ENCODE measurements at regions not wholly inside any gene's neighbourhood (a gene's known extent, or its start where the extent isn't known, plus 50 kb on each side); places are given as distances from the start of the nearest gene placed in this dataset.

- TF ChIP-seq EZH2 (IDR thresholded peaks at IDR 0.05; ENCODE audit: borderline replicate concordance, low read depth, low read length, poor library complexity, severe bottlenecking) = no peak
- TF ChIP-seq CTCF (conservative IDR thresholded peaks at IDR 0.05; ENCODE audit: low read depth, low read length) = no peak
- Histone ChIP-seq H3K9me3 (ENCODE audit: low read depth, low read length, poor library complexity, severe bottlenecking) (no peaks in the 10 kb centered on the region), H3K4me1 (ENCODE audit: insufficient read depth, low read length, poor library complexity, severe bottlenecking) (no peaks in the 10 kb centered on the region), H3K4me3 (ENCODE audit: low read depth, low read length, poor library complexity, severe bottlenecking) (no peak overlapping the region), H3K27me3 (replicated peaks; ENCODE audit: insufficient read depth, low read depth, low read length, poor library complexity) (no peaks in the 10 kb centered on the region), H3K36me3 (ENCODE audit: insufficient read depth, low read length, poor library complexity, severe bottlenecking) (no peaks in the 10 kb centered on the region), H3K27ac (ENCODE audit: low read depth, low read length, poor library complexity, severe bottlenecking) (no peak overlapping the region)
- intact Hi-C loops (cut with micrococcal nuclease; ENCODE audit: unreplicated experiment) = no loop called here
- no peak for DNase-seq (ENCODE audit: low spot score)
- CTCF ChIA-PET = no interaction called here
- no TSS peak for BruUV-seq (replicated peaks)
- POLR2A ChIA-PET (ENCODE audit: low non-redundant PET) = no interaction called here
These were observed 265.2 kb downstream of the SNX13 start for GRCh38 chr7:17674943-17675608.

DNA sequence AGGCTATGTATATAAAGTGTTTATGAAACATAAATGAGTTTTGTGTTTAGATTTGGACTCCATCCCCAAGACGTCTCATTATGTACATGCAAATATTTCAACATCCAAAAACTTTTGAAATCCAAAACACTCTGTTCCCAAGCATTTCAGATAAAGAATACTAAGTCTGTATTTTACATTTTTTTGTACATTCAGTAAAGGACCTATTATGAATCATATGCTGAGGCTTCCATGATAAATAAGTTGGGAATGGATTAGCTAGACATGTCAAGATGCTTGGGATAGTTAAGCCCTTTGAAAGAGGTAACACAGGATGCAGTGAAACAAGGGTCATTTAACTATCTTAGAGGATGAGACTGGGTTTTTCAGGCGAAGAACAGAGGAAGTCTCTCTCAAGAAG, 262.9 kb downstream of the SNX13 start:
- CTCF ChIA-PET = no interaction called here
- Histone ChIP-seq H3K4me1 (ENCODE audit: insufficient read depth, low read length, poor library complexity, severe bottlenecking) (no peaks in the 10 kb centered on the region), H3K9me3 (ENCODE audit: low read depth, low read length, poor library complexity, severe bottlenecking) (no peaks in the 10 kb centered on the region), H3K36me3 (ENCODE audit: insufficient read depth, low read length, poor library complexity, severe bottlenecking) (no peaks in the 10 kb centered on the region), H3K4me3 (ENCODE audit: low read depth, low read length, poor library complexity, severe bottlenecking) (no peak overlapping the region), H3K27me3 (replicated peaks; ENCODE audit: insufficient read depth, low read depth, low read length, poor library complexity) (no peaks in the 10 kb centered on the region), H3K27ac (ENCODE audit: low read depth, low read length, poor library complexity, severe bottlenecking) (no peak overlapping the region)
- POLR2A ChIA-PET (ENCODE audit: low non-redundant PET) = no interaction called here
- TF ChIP-seq EZH2 (IDR thresholded peaks at IDR 0.05; ENCODE audit: borderline replicate concordance, low read depth, low read length, poor library complexity, severe bottlenecking) = no peak
- TF ChIP-seq CTCF (conservative IDR thresholded peaks at IDR 0.05; ENCODE audit: low read depth, low read length) = no peak
- no TSS peak for BruUV-seq (replicated peaks)
- intact Hi-C loops (cut with micrococcal nuclease; ENCODE audit: unreplicated experiment) = no loop called here
- DNase-seq (ENCODE audit: low spot score) = no peak

- intact Hi-C loops (cut with micrococcal nuclease; ENCODE audit: unreplicated experiment) = no loop called here
- TF ChIP-seq CTCF (conservative IDR thresholded peaks at IDR 0.05; ENCODE audit: low read depth, low read length) (no peak), EZH2 (IDR thresholded peaks at IDR 0.05; ENCODE audit: borderline replicate concordance, low read depth, low read length, poor library complexity, severe bottlenecking) (no peak)
- Histone ChIP-seq H3K4me3 (ENCODE audit: low read depth, low read length, poor library complexity, severe bottlenecking) (no peak overlapping the region), H3K4me1 (ENCODE audit: insufficient read depth, low read length, poor library complexity, severe bottlenecking) (no peaks in the 10 kb centered on the region), H3K36me3 (ENCODE audit: insufficient read depth, low read length, poor library complexity, severe bottlenecking) (no peaks in the 10 kb centered on the region), H3K9me3 (ENCODE audit: low read depth, low read length, poor library complexity, severe bottlenecking) (no peaks in the 10 kb centered on the region), H3K27me3 (replicated peaks; ENCODE audit: insufficient read depth, low read depth, low read length, poor library complexity) (no peaks in the 10 kb centered on the region), H3K27ac (ENCODE audit: low read depth, low read length, poor library complexity, severe bottlenecking) (no peak overlapping the region)
- ChIA-PET POLR2A (ENCODE audit: low non-redundant PET) (no interaction called here), CTCF (no interaction called here)
- no peak for DNase-seq (ENCODE audit: low spot score)
- BruUV-seq (replicated peaks) = no TSS peak
These were observed 261.4 kb downstream of the SNX13 start for GRCh38 chr7:17678896-17679295.
